ENCODE measurements at regions not wholly inside any gene's neighbourhood (a gene's known extent, or its start where the extent isn't known, plus 50 kb on each side); places are given as distances from the start of the nearest gene placed in this dataset.

DNA sequence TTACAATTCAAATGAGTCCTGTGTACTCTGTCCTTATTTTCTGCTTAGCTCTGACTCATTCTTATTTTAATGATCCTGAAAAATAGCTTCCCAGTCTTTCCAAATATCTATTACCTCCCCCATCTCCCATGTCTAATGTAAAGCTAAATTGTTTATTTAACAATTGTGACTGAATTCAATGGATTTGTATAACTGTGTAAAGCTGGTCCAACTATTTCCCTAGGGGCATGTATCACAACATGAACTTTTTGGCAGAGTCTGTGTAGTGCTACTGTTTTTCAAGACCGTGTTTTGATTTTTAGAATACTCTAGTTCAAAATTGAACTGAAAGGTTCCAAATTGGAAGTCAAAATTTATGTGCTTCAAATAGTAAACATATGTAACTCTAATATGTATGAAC, 67.8 kb downstream of the SPCS3 start:
- TF ChIP-seq EZH2 (IDR thresholded peaks at IDR 0.05; ENCODE audit: insufficient read depth, poor library complexity, severe bottlenecking) (no peak), EZH2phosphoT487 (IDR thresholded peaks at IDR 0.05; ENCODE audit: insufficient read depth, low read depth) (no peak)
